Activated CD8-positive, alpha-beta memory T cell treated with anti-CD3 and anti-CD28 coated beads, Interleukin-2, amount 50 U/mL, for 4 hours (primary cell): ENCODE measurements at regions not wholly inside any gene's neighbourhood (a gene's known extent, or its start where the extent isn't known, plus 50 kb on each side); places are given as distances from the start of the nearest gene placed in this dataset.
"Not testable (repeated sequence)": the region's sequence is repeated elsewhere in the genome, so short reads cannot be mapped to it uniquely, and the experiment has no call there.

ENCODE experiments used
- DNase-seq: peaks from one replicate; pipeline ENCODE4 v3.0.0-alpha.2; 2020

DNA sequence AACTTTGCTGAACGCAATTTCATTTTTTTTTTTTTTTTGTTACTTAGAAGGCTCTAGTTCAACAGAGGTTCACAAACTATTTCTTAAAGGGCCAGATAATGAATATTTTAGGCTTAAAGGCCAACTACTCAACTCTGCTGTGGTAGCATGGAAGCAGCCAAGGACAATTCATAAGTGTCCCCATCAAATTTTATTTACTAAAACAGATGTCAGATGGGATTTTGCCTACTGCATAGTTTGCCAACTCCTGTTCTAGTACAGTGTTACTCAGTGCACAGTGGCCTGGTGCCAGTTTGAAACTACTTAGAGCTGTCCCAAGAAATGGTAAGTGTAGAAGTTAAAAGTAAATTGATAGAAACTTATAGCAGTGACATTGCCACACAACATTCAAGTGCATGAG lies 949.4 kb upstream of the FANCL start:
- DNase-seq = no peak

DNA sequence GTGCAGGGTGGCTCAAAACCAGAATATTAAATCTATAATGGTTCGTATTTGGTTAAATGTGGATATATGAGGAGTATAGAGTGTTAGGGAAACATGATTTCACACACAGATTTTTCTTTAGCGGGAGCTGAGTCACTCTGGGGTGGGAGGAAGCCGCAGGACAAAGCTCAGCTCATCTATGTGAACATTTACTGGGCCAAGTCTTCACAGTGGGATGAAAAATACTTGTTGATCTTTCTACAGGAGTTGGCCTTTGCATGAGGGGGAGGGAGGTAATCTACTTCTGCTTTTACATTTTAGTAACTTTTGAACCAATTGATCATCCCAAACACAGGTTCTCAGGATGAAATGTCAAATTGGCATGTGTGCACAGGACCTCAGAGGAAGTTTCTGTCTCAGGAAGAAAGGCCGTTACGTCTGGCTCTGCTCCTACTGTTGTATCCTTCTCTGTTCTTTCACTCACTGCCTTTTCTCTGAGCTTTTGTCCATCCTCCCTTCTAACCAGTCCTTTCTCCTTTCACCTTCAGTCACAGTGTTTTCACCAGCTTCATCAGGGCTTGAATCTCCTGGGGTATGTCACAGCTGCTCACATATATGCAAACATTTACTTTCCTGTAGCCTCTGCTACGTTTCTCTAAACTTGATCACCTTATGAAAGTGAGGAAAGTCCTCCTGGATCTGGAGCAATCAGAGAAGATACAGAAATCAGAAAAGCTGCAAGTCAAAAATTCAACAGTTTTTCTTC lies 943.3 kb upstream of the FANCL start:
- DNase-seq = no peak

- no peak for DNase-seq
Measured at GRCh38 chr2:59183070-59183469, 941.9 kb upstream of the FANCL start.

DNA sequence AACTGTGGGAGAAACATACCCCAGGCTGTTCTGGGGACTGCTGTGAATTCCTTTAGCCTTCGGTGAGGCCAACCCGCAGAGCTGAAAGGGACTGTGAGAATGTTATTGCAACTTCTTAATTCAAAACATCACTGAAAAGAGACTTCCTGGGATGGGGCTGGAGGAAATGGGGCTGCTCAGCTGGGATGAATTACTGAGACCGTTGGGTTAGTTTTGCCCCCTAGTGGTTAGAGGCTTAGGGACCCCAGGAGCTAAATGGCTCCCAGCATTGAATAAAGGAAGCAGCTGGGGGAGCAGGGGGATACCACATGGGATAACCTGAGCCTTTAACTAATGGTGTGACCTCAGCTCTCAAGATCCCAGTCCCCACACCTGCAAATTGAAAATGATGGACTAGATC lies 941.1 kb upstream of the FANCL start:
- DNase-seq = no peak

DNA sequence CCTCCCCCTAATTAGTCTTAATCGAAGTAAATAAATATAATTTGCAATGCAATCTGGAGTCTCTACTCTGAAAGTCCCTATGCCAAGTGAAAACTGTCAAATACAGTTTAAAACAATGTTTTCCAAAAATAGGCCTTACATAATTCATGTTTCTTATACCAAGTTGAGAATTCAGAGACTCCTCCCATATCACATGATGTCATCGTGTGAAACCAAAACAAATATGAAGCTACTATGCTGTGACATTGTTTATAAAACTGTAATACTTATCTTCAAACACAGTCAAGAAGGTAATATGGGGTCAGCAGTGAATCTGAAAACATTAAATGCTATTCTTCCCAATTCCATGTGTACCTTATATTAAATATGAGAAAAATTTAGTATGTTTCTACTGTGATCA lies 940.2 kb upstream of the FANCL start:
- no peak for DNase-seq

DNA sequence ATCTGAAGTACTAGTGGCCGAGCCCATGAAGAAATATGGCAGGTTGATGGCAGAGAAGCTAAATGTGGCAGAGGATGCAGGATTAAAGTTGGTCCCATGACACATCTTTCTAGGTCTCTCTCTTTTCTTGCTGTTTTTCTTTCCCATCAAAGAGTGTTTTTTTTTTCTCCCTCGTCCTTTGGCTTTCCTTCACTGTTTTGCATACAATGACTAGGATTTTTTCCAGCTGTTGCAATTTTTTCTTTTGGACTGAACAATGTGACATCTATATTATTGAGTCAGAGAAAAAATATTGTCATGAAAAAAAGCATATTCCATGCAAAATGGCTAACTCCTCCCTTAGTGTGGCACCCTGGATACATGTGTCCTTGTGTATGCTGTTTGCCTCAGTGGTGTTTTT lies 939.5 kb upstream of the FANCL start:
- DNase-seq = no peak

DNA sequence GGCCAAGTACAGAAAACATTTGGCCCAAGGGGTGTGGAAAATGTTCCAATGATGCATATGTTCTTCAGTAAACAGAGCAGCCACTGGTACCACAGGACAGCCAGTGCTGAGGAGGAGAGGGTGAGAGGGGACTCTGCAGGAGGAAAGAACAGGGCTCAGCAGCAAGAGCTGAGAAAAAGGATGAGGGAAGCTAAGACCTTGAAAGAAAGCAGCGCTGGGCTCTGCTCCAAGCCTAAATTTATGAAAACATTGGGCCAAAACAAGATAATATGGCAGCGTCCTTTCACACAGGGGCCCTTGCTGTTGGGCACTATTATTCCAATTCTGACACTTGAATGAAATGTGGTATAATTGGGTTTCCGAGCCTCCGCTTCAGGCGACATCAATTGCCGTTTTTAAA lies 939.0 kb upstream of the FANCL start:
- DNase-seq = no peak

DNA sequence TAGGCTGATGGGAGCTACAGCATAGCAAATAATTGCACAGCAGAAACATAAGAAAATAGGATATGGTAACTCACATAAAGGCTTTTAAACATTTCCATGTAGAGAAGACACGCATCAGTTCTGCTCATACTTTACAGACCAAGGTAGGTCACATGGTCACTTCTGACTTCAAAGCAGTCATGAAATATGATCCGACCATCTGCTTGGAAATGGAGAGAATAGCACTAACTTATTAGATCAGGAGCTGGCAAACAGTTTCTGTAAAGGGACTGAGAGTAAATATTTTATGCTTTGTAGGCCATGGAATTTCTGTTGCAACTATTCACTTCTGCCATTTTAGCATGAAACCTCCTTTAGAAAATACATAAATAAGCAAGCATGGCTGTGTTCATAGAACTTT lies 936.6 kb upstream of the FANCL start:
- DNase-seq = no peak

- no peak for DNase-seq
Measured at GRCh38 chr2:59176737-59177136, 935.6 kb upstream of the FANCL start.

DNA sequence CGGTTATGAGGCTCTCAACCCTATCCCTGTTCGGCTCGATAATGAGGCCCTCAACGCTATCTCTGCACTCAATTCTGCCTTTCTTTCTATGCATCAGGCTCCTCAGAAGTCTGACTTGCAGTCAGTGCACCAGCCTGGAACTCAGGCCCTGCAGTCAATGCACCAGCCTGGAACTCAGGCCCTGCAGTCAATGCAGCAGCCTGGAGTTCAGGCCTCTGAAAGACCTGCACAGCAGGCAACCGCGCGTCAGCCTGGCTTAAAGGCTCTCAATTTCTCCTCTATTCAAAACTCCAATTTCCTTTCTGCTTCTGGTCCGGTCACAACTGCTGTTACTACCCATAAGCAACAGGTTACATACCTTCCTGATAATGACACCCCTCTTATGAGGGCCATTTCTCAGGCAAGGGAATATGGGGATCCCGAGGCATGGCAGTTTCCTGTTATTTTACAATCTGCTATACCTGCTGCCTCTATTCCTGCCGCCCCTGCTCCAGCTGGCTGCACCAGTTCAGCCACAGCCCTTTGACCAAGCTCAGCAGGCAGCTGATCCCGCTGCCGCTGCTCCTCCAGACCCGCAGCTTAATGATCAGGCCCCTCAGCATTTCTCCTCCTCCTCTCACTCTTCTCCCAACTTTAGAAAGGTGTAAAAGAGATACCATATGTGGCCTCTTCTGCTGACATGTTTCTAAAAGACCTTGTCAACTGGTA lies 933.6 kb upstream of the FANCL start:
- no peak for DNase-seq

DNA sequence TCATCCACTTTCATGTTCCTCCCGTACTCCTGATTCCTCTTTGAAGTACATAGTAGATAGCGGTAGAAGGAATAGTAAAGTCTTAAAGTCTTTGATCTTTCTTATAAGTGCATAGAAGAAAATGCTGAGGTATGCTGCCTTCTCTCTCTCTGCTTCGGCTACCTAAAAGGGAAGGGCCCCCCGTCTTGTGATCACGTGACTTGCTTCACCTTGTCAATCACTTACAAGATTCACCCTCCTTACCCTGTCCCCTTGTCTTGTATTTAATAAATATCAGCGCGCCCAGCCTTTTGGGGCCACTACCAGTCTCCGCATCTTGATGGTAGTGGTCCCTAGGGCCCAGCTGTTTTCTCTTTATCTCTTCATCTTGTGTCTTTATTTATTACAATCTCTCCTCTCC lies 932.2 kb upstream of the FANCL start:
- no peak for DNase-seq

DNA sequence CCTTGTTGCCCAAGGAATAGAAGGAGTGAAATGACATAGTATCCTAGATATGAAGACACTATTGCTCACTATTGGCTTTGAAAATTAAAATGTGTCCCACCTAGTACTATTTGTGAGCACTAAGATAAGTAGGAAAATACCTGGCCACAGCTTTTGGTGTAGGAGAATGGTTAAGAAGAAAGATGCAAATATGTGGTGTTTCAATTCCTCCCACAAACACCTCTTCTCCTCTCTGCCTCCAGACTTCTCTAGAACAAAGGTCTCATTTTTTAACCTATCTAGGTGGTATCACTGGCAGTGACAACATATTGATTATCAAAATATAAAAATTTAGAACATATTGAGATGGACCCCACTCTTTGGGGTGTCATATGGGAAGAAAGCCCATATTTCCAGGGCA lies 929.9 kb upstream of the FANCL start:
- DNase-seq = no peak

DNA sequence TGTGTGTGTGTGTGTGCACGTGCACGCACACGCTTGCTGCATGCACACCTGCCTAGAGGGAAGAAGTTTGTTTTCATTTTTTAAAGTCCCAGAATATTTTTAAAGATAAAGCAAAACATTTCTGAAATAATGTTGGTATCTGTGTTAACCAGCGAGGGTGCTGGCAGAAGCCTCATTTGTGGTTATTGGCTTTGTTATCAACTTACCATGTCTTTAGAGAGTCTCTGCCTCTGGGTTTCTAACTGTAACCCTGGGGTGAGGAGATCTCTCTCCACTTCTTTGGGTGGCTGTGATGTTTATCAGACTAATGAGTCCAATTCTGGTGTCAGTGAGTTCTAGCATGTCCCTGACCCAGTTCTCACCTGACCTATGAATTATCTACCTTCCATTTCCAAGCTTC lies 927.6 kb upstream of the FANCL start:
- DNase-seq = no peak

DNA sequence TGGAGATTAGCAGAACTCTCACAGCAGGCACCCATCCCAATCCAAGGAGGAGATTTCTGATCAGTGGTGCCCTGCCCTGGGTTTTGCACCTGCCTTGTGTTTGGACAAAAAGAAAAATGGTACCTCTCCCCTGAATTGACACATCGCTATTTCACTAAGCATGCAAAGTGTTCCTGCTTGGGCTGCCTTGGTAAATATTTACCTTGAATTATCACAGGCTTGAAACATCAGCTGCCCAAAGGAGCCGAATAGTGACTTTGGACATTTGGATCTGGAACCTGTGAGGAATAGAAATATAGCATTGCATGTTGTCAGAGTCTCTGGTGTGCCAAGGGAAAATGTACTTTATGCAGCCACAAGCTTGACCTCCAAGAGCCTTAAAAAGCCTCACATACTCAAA lies 926.4 kb upstream of the FANCL start:
- no peak for DNase-seq

GRCh38 chr2:59157908-59158307 lies 916.8 kb upstream of the FANCL start:
- DNase-seq = not testable (repeated sequence)

GRCh38 chr2:59151805-59152204 lies 910.7 kb upstream of the FANCL start:
- no peak for DNase-seq

DNA sequence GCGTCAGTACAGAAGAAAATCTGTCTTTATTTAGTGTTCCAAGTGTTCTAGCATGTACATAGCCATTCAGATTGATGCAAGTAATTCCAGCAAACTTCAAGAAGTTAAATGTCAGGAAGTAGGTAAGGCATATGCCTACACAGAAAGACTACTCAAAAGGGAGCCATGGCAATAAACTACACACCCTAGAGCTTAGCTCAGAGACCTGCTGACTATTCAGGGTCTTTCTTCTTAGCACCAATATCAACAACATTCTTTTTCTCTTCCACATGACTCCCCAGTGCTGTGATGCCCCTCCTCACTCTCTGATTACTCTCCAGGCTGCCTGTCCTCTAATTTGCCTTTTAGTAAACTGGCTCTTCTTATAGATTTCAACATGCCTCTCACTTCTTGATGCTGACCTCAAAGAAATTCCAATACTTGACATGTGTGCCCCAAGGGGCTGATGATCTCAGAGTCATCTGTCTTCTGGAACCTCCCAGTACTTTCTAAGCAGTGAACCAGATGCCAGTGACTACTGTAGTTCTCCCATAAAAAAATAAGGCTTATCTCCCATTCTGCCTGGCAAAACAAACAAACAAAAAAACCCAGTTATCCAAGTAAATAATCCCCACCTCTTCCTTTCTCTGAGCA lies 909.2 kb upstream of the FANCL start:
- DNase-seq = no peak

GRCh38 chr2:59149271-59149670 lies 908.1 kb upstream of the FANCL start:
- DNase-seq = no peak

DNA sequence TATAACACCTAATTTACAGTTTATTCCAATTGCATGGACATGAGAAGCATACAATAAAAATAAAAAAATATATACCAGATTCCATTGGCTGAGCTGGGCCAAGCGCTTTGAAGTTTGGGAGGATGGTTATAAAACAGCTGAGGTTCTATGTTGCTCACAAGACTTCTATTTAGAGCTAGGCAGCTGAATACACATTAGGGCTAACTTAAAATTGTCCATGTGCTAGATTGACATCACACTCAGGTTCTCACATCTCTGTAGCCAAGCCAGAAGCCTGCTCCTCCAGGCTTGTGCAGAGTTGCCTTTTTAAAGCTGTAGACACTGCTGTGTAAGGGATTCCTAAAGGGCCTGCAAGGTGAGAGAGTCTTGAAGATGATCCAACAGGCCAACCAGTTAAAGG lies 871.1 kb upstream of the FANCL start:
- no peak for DNase-seq

GRCh38 chr2:59096973-59097372 lies 855.8 kb upstream of the FANCL start:
- DNase-seq = no peak

- no peak for DNase-seq
Measured at GRCh38 chr2:59093571-59093970, 852.4 kb upstream of the FANCL start.

- no peak for DNase-seq
Measured at GRCh38 chr2:59084326-59084725, 843.2 kb upstream of the FANCL start.

DNA sequence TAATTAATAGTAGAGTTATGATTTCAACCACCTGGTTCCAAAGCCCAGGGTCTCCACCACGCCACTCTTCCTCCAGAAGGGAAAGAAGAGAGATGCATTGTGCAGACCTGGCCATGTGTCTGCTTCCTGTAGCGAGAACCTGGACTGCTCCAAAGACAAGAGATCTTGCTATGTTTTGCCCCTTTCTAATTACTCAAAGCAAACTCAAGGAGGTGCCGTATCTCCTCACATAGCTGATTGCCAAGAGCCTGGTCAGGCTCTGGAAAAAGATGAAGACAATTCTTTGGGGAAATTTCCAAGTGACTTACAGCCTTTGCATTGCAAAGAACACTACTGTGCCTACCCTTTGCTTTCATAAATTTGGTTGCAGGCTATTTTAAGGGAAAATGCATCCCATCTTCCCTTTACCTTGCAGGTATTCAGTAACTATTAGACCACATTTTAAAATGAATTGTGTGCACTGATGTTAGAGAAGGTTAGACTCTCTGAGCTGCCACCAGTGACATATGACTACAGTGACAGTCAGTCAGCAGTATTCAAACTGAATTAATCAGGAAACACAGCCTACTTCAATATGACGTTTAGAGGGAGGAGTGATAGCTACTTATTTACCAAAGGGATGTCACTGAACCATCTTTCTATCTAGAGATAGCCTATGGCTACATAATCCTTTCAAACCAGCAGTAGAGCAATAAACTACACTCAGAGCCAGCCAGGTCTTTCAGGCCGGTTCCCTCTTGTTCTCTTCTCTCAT lies 842.1 kb upstream of the FANCL start:
- DNase-seq = no peak

DNA sequence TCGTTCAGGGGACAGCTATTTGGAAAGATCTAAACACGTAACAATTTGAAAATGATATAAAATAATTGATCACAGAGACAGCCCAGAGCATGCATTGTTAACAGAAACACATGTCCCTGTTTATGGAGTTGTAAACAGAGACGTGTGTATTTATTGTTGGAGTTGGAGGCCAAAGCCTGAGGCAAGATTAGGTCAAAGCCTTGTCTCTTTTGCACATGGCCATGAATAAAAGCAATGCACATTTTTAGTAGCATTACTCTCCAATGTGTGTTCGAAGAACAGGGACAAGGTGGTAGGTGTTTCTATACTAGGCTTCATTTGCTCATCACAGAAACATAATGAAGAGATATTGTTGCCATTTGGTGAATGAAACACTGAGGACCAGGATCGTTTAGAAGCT lies 841.5 kb upstream of the FANCL start:
- DNase-seq = no peak
